CD4-positive, alpha-beta T cell treated with Interleukin-12 subunit alpha and Interleukin-12 subunit beta, for 1 hour (primary cell): ENCODE measurements at regions not wholly inside any gene's neighbourhood (a gene's known extent, or its start where the extent isn't known, plus 50 kb on each side); places are given as distances from the start of the nearest gene placed in this dataset.

Source experiments
- DNase-seq: peaks from one replicate; pipeline ENCODE4 v3.0.0-alpha.2; 2020

DNA sequence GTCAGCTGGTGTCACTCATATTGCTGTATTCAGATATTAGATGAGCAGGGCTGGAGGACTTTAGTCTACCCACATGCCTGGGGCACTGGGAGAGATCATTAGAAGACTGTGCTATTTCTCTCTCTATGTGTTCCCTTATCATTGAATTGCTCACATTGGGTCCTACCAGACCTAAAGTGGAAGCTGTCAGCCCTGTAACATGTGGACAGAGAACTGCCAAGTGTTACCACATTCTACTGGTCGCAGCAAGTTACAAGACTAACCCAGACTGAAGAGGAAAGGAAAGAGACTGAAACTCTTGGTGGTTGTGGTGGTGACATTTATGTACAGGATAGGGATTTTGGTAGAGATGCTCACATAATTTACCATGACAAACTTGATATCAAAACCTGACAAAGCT is 627.1 kb upstream of the FZD8 start:
- no peak for DNase-seq

DNA sequence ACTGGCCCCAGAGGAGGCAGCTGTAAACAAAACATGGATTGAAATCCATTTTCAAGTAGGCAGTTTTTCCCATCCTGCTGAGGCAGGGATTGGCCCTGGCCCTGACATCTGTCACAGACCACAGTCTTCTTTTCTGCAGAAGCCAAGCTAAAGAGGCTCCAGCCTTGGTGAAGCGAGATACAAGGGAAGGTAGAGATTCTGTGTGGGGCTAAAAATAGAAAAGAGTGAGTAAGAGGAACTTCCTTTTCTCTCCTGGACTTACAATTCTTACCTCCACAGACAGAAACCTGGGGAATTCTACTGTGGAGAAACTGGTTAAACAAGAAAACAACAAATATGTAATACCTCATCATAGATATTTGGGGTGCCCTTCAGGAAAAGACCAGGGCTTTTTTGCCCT is 624.8 kb upstream of the FZD8 start:
- DNase-seq = no peak

DNA sequence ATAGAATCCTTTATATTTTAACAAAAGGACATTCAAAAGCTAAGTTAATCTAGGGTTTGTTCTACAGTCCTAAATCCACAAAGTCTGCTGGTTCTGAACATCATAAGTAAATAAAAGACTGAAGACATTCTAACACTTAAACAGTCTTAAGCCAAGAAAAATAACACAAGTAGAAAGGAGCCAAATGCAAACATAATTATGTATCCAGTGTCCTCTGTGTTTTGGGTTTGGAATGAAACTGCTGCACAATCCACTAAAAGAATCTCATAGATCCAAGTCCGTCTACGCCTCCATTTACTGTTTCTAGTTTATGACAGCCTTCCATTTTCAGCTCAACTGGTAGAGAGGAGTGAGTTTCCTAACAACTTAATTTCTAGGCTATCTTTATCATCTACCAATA is 623.6 kb upstream of the FZD8 start:
- no peak for DNase-seq

DNA sequence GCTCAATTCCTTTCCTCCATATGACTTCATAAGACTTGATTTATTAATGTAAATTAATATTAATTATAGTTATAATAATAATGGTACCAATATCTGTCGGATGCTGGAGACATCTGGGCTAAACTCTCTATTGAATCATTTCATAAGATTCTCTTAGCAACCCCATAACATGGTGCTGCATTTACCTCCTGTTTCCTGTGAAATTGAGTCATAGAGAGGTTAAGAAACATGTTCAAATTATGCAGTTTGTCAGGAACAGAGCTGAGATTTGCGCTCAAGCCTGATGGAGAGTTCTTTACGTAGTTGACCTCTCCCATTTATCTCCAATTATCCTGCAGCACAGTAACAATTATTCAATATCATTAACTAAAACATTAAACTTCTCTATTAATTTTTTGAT is 621.8 kb upstream of the FZD8 start:
- no peak for DNase-seq

DNA sequence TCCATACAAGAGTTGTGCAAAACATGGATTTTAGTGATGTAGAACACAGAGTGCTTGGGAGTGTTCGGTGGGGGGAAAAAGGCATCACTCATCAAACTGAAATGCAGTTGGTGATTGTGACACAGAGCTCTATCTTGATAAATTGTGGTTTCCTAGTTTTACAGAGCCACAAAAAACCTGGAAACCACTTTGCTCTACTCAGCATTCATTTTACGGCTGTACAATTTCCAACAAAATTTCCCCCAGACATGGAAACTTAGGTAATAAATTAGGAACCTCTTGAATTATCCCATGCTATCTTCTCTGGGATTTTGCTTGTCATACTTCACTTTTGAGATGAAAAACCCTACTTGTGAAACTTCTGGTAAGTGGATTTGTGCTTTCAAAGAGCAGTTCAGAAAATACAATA is 614.9 kb upstream of the FZD8 start:
- DNase-seq = no peak

DNA sequence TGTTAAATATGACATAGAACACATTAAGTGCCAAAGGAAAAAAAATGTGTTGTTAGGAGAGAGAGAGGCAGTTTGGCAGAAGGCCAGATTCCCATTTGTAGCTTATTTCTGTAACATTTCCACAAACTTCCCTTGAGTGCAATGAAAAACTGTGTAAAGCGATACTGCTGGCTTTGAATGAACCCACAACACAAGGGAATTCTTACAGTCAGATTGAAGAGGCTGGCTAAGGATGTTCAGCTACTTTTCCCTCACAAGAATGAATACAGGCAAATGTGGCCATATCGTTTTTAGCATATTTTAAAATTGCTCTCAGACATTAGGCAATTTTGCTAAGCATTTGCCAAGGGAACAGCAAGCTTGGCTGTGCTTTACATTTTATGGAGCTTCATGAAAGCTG is 614.1 kb upstream of the FZD8 start:
- DNase-seq = no peak

DNA sequence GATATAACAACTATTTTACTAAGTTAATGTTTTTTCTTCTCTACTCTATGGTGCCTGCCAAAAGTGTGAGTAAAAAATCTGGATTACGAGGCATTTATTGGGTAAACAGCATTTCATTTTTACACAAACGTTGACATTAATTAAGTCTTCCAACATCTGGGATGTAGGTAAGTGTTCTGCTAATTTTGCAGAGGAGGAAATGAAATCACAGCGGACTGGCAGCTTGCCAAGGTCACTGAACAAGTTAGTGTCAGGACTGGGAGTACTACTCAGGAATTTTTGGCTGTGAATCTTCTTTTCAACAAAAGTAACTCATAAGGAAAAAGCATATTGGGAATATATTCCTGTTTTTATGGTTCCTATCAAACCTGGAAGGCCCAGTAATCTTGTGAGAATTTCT is 612.1 kb upstream of the FZD8 start:
- no peak for DNase-seq

DNA sequence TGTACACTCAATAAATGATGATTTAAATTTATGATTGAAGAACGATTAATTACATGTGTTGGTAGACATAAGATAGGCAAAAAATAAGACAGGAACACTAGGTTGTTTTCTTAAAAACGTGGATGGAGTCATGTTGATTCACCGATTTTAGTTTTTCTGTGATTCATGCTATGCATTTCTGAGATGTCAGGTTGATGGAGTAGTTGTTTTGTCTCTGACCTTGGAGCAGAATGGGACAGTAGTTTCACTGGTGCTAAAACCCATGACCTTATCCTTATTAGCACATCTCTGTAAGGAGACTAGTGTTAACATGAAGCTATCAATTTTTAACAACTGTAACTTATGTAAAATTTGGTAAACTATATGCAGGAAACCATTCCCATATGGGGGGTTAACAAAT is 611.6 kb upstream of the FZD8 start:
- no peak for DNase-seq

DNA sequence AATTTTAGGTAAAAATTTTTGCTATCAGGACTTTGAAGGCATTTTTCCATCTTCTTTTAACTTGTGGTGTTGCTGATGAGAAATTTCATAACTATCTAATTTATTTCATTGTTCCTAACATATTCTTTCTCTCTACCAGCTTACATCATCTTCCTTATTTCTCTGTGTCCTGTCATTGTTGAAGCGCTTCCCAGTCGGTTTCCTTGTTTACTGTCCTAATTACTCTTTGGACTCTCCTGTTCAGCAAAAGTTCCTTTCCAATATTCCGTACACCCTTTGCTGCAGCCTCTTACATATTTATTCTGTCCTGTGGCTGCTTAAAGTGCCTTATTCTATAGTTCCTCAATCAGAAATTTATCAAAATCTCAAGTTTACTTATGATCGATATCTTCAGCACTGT is 609.0 kb upstream of the FZD8 start:
- no peak for DNase-seq

DNA sequence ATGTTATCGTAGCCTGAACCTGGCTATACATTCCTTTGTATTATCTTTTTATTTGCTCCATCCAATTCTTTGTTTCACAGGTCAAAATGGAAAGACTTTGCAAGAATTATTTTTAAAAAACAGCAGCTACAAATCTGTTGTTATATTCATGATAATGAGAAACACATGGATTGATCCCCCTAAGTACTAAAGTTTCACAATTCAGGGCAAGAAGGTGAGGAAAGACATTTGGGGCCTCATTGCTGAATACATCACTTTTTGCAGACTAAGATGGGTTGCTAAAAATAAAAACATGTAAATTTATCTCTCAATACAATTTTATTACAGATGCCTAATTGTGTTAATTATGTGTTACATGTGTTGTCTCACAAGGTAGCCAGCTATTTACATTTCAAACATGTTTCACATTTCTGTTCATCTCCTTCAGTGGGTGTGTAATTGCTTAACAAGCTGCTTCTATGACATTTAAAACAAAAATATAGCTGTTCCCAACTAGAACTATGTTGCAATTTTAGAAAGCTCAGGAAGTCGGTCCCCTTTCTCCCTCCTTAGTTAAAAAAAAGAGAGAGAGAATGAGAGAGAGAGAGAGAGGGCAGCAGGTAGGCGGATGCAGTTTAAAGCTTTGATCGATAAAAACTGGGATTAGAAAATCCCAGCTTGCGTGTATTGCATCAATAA is 606.3 kb upstream of the FZD8 start:
- DNase-seq = no peak

DNA sequence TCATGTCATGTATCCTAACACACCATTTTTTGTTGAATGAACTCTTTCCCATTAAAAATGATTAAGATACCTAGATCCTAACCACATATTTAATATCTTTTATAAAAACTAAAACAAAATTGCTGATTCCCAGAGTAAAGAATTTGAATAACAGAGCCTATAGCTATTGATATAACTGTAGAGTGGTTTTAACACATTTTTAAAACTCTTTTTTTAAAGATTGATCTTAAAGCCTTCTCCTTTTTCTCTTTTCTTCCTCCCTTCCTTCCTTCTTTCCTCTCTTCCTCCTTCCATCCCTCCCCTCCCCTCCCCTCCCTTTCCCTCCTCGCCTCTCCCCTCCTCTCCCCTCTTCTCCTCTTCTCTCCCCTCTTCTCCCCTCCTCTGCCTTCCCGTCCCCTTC is 605.4 kb upstream of the FZD8 start:
- no peak for DNase-seq

DNA sequence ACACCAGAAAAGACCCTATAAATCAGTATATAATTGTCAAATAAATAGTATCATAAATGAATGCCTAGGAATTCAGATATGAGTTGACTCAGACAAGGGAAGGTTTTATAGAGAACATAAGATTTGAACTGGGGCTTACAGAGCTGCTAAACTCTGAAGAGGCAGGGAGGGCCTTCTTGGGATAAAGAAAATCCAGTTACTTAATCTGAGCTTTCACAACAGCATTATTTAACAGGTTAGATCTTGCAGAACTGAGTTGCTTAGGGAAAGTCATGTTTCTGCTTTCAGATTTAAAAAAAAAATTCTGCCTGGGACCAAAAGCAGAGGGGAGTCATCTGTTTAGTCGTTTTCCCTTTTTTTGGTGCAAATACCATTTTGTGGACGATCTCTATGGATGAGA is 594.8 kb upstream of the FZD8 start:
- no peak for DNase-seq

DNA sequence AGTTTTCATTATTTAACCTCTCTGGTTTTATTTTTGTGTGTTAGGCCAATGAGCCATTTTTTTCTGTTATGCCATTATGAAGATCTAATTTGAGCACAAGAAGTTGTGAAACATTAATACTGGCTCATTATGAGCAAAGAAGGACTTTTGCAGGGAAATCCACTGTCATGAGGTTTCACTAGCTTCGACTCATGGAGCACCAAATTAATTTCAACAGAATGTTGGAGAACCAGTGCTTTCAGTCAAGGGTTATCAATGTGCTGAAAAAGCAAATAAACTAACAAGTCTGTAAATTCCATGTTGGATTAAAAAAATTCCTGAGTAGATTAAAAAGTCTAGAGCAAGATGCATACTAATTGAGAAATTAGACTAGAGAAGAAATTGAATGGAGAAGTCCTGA is 594.2 kb upstream of the FZD8 start:
- DNase-seq = no peak

DNA sequence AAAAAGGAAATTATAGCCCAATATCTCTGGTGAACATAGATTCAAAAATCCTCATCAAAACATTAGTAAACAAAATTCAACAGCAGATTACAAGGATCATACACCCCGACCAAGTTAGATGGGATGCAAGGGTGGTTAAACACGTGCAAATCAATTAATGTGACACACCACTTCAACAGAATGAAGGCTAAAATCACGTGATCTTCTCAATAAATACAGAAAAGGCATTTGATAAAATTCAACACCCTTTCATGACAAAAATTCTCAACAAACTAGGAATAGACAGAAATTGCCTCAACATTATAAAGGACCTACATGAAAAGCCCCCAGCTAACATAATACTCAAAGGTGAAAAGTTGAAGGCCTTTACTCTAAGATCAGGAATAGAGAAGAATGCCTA is 590.8 kb upstream of the FZD8 start:
- no peak for DNase-seq

DNA sequence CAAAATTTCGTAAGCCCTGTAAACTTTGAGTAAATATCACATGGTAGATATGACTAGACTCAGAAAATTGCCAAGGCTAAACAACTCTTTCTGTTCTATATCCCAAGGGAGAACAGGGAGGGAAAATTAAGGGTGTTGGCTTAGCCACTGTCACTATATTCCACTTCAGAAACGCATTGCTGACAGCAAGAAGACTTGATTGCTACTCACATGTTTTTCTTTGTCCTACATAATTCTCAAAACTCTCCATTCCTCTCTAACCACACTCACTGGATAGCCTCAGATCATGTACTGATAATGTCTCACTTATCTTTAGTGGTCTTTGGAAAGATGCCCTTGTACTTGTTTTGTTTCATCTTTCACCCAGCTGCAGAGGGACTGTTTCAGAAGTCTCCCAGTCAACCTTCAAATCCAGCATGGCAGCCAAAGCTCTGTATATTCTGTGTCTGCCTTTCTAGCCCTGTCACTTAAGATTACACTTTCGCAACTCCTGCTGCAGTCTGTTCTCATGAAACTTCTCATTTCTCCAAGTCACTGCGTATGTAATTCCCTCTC is 582.4 kb upstream of the FZD8 start:
- no peak for DNase-seq

DNA sequence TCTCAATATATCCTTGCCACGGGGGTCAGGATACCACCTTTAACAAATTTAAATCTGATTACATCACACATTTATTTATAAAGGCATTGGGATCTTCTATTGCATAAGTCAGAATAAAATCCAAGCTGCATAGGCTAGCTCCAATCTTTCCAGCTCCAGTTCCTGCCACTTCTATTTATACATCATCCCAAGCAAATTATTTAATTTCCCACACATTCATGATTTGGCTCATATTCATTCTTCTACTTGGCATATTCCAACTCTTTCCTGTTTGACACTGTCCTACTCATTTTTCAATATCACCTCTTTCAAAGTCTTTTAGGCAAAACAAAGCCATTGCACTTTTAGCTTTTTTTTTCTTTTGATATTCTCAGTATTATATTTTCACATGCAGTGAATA is 579.0 kb upstream of the FZD8 start:
- no peak for DNase-seq

DNA sequence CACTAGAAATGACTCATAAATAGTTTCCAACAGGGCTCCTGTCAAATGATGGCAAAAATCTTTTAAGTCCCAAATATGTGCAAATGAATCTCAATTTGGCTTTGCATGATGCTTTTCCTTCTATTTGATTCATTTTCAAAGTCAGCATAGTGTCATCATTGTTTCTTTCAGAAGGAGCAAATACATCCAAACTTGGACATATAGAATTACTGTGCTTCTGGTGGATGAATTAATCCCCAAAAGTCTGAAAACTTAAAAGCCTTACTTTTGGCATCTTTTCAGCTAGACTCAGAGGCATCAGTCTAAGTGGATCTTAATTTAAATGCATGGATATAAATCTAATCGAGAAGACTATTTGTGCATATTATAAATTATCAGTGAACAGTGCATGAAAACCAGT is 578.1 kb upstream of the FZD8 start:
- DNase-seq = no peak

DNA sequence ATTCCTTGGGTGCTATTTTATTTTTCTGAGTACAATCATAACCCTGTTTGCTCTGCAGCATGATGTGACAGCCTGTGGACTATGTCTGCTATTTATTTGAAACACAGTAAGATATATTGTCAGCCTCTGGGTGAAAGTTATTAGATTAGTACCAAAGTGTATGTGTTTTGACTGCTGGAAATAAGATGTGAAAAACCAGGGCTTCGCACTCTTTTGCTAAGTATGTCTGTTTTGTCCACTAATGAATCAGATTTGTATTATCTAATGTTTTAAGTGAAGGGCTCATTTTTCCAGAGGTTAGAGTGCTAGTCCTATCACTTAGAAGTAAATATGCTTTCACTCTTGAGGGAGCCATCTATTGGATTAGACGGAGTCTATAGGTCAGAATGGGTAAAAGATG is 569.8 kb upstream of the FZD8 start:
- no peak for DNase-seq

DNA sequence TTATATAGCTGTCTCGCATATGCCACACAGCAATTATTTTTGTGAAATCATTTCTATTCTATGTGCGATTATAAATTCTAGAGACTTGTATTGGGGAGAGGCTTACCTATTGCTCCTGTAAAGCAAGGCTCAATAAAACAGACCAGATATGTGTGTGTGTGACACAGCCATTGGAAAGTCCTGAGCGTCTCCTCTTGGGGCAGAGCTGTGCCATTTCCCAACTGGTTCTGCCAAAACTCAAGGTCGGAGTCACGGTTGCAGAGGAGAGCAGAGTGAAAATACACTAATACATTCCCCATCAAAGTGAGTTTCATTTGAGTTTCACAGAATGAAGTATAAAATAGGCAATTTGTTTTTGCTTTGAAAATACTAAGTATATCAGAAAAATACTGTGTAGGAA is 567.4 kb upstream of the FZD8 start:
- no peak for DNase-seq

DNA sequence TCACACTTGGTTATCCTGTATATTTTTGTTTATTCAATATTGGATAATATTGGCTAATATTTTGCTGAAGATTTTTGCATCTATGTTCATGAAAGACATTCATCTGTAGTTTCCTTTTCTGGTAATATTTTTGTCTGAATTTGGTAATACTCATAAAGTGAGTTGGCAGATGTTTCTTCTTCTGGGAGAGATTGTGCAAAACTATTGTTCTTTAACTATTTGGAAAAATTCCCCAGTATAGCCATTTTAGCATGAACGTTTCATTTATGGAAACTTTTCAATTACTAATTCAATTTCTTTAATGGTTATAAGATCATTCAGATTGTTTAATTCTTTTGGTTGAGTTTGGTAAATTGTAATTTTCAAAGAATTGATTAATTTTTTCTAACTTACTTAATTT is 560.8 kb upstream of the FZD8 start:
- DNase-seq = no peak

DNA sequence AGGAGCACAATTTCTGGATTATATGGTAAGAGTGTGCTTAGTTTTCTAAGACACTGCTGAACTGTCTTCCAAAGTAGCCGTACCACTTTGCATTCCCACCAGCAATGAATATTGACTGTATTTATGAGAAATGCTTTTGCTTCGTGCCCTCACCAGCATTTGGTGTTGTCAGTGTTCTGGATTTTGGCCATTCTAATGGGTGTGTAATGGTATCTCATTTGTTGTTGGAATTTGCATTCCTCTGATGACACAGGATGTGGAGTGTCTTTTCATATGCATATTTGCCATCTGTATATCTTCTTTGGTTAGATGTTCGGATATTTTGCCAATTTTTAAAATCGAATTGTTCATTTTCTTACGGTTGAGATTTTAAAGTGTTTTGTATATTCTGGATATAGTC is 558.5 kb upstream of the FZD8 start:
- DNase-seq = no peak

DNA sequence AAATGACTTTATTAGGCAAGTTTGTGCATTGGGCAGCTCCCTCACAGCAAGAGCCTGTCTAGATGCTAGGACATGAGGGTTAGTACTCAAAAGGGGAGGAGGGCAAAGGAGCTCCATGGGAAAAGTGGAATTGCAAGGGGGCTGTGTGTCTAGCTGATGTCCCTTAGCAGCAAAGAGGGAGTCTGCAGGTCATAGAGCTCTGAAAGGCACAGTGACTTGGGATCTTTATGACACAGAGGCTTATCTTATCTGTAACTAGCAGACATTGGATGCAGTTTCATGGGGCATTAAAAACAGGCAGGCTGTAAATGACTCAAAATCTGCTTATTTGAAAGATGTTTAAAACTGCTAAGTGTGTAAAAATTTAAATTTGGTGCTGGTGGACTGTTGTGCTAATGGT is 556.2 kb upstream of the FZD8 start:
- DNase-seq = no peak

DNA sequence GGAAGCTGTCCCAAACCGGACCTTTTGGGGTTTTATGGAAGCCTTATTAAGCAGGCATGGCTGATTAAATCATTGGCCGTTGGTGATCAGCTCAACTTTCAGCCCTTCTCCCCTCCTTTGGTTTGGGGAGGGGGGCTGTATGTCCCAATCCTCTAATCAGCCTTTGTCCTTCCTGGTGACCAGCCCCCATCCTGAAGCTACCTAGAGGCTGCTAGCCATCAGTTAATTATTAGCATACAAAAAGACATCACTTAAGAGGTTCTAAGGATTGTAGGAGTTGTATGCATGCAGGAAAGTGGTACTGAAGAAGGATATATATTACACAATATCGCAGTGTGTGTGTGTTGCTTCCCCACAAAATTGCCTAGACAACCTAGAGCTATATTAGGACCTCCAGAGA is 553.3 kb upstream of the FZD8 start:
- no peak for DNase-seq

DNA sequence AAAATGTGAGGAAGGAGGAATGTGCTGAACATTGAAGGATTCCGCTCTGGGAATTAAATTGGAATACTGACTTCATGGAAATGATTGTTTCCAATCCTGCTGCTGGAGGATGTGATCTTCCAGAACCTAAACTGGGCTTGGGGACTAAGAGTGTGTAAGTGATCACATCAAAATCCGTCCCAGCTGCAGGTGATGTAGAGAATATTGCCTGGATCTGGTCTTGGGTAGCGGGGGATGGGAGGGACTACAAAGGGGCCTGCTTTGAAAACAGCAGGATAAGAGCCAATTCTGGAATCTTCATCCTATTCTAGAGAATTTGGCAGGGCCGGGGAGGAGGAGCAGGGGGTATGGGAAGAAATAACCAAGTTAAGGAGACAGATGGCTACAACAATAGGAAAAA is 552.2 kb upstream of the FZD8 start:
- no peak for DNase-seq

DNA sequence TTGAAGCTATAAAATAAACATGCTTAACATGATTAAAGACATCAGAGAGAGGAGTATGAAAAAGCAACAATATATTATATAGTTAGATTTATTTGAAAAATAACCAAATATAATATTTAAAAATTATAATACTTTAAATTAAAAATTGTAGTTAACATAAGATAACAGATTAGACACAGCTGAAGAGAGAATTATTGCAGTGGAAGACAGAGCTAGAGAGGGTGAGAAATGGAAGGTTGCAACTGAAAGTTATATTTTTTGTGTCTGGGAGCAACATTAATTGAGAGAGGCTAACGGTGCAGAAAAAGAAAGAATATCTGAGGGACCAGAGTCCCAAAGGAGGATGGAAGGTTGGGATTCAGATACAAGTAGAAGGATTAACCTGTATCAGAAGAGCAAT is 548.9 kb upstream of the FZD8 start:
- no peak for DNase-seq

DNA sequence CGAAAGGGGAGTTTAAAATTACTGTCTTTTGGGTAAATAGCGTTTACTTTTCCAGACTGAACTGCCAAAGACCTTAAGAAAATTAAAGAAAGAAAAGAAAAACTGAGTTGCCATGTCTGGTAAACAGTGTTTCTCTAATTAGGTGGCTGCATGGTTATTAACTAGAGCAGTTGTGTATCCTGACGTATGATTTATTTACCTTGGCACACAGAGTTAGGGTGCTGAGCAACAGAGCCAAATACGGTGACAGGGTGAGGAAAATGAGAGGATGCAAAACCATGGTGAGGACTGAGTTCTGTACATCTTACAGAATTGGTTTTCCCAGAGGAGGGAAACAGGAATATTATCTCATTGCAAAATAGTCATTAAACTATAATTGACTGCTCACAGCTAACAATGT is 546.4 kb upstream of the FZD8 start:
- DNase-seq = no peak
